CD14-positive monocyte (primary cell): ENCODE measurements at regions not wholly inside any gene's neighbourhood (a gene's known extent, or its start where the extent isn't known, plus 50 kb on each side); places are given as distances from the start of the nearest gene placed in this dataset.

ENCODE experiments used
- DNase-seq, 3 donors: peaks; one replicate each; pipeline ENCODE4 v3.0.0-alpha.2; 2011 to 2022
- H2AFZ ChIP-seq: 2 replicates; pipeline ENCODE4 v1.6.0; 2012; ENCODE audit warnings: mild to moderate bottlenecking, low read depth, low read length, inconsistent platforms; ENCODE audit not compliant: insufficient read depth, poor library complexity, severe bottlenecking
- H3K27ac ChIP-seq, 2 donors: 1 replicate in 1 of 2; 2 replicates in 1 of 2; pipeline ENCODE4 v1.5.1; 2012 to 2013; ENCODE audit warnings: low read length in 2 of 2, control low read depth in 1 of 2, inconsistent platforms in 1 of 2, low read depth in 1 of 2, mild to moderate bottlenecking in 1 of 2
- H3K27me3 ChIP-seq, 2 donors: one replicate each; pipeline versions ENCODE4 v1.6.0 to v1.6.1; 2011 to 2013; ENCODE audit warnings: low read length in 2 of 2; ENCODE audit not compliant: control insufficient read depth in 2 of 2, insufficient read depth in 2 of 2
- H3K36me3 ChIP-seq, 2 donors: replicated peaks in 1 of 2; 1 replicate in 1 of 2; 2 replicates in 1 of 2; pipeline versions ENCODE4 v1.5.1 to v1.6.1; 2012 to 2013; ENCODE audit warnings: low read length in 2 of 2, control low read depth in 1 of 2, inconsistent platforms in 1 of 2, mild to moderate bottlenecking in 1 of 2; ENCODE audit not compliant: insufficient read depth in 2 of 2, control insufficient read depth in 1 of 2
- H3K4me1 ChIP-seq, 2 donors: 1 replicate in 1 of 2; 2 replicates in 1 of 2; pipeline versions ENCODE4 v1.5.1 to v1.6.1; 2012 to 2013; ENCODE audit warnings: low read length in 2 of 2, control low read depth in 1 of 2, inconsistent platforms in 1 of 2, mild to moderate bottlenecking in 1 of 2, moderate library complexity in 1 of 2; ENCODE audit not compliant: insufficient read depth in 2 of 2, control insufficient read depth in 1 of 2
- H3K4me2 ChIP-seq: replicated peaks from 2 replicates; pipeline ENCODE3; 2012; ENCODE audit warnings: low read length, moderate library complexity, mild to moderate bottlenecking; ENCODE audit not compliant: poor library complexity, severe bottlenecking; ENCODE audit errors: extremely low read depth
- H3K4me3 ChIP-seq, 3 experiments: fragments of 200-600 bp in 1 of 3; sonication (generic) in 1 of 3; replicated peaks in 1 of 3; 1 replicate in 2 of 3; 2 replicates in 1 of 3; pipeline ENCODE4 v1.5.1; 2011 to 2013; ENCODE audit warnings: low read length in 3 of 3, mild to moderate bottlenecking in 3 of 3, control low read depth in 2 of 3, low read depth in 2 of 3, inconsistent platforms in 1 of 3, moderate library complexity in 1 of 3
- H3K79me2 ChIP-seq: 2 replicates; pipeline ENCODE4 v1.6.0; 2012; ENCODE audit warnings: mild to moderate bottlenecking, control low read depth, inconsistent platforms, low read length, moderate library complexity; ENCODE audit not compliant: insufficient read depth
- H3K9ac ChIP-seq: 2 replicates; pipeline ENCODE4 v1.6.0; 2017; ENCODE audit warnings: low read length, mild to moderate bottlenecking; ENCODE audit not compliant: insufficient read depth, poor library complexity, severe bottlenecking
- H3K9me3 ChIP-seq, 2 donors: replicated peaks in 1 of 2; 1 replicate in 1 of 2; 2 replicates in 1 of 2; pipeline versions ENCODE4 v1.5.1 to v1.6.1; 2012 to 2013; ENCODE audit warnings: low read length in 2 of 2, control low read depth in 1 of 2; ENCODE audit not compliant: control insufficient read depth in 1 of 2, insufficient read depth in 1 of 2
- H4K20me1 ChIP-seq: 2 replicates; pipeline ENCODE4 v1.6.0; 2012; ENCODE audit warnings: mild to moderate bottlenecking, low read length, control low read depth, moderate library complexity; ENCODE audit not compliant: insufficient read depth
- H3K27ac Mint-ChIP-seq, 7 donors: one replicate each; pipeline ENCODE4 v1.8.0; 2020; ENCODE audit warnings: mild to moderate bottlenecking in 7 of 7, mixed read lengths in 7 of 7, moderate library complexity in 6 of 7, inconsistent platforms in 2 of 7
- H3K27me3 Mint-ChIP-seq, 3 donors: one replicate each; pipeline ENCODE4 v1.8.0; 2021 to 2022; ENCODE audit warnings: low read depth in 3 of 3, mild to moderate bottlenecking in 3 of 3, mixed read lengths in 3 of 3, moderate library complexity in 3 of 3, inconsistent platforms in 1 of 3
- H3K36me3 Mint-ChIP-seq, 2 donors: one replicate each; pipeline ENCODE4 v1.8.0; 2020; ENCODE audit warnings: mixed read lengths in 2 of 2, inconsistent platforms in 1 of 2, mild to moderate bottlenecking in 1 of 2
- H3K4me1 Mint-ChIP-seq: one replicate; pipeline ENCODE4 v1.8.0; 2020; ENCODE audit warnings: mild to moderate bottlenecking, mixed read lengths
- H3K4me3 Mint-ChIP-seq, 2 donors: one replicate each; pipeline ENCODE4 v1.8.0; 2020; ENCODE audit warnings: mild to moderate bottlenecking in 2 of 2, mixed read lengths in 2 of 2, moderate library complexity in 1 of 2
- H3K9me3 Mint-ChIP-seq, 7 donors: one replicate each; pipeline ENCODE4 v1.8.0; 2020 to 2022; ENCODE audit warnings: mixed read lengths in 7 of 7, mild to moderate bottlenecking in 6 of 7, moderate library complexity in 6 of 7, inconsistent platforms in 2 of 7
- WGBS: methylation state at CpG from one replicate; pipeline ENCODE4 v1.1.5; 2013; ENCODE audit warnings: missing lambda C conversion rate; ENCODE audit not compliant: insufficient coverage; 5-methylcytosine and 5-hydroxymethylcytosine counted together
- intact Hi-C, 2 donors: fragments of 100-400 bp; cut with micrococcal nuclease; formaldehyde crosslinking; loops; one replicate each; pipeline versions ENCODE4 v1.15.0 to v1.15.1; 2023
- TF ChIP-seq, protein P1 (sequence below): fragments of 200-600 bp; IDR thresholded peaks from one replicate; pipeline ENCODE4 v1.8.0; 2022; ENCODE audit warnings: antibody characterized with exemption, mild to moderate bottlenecking

DNA sequence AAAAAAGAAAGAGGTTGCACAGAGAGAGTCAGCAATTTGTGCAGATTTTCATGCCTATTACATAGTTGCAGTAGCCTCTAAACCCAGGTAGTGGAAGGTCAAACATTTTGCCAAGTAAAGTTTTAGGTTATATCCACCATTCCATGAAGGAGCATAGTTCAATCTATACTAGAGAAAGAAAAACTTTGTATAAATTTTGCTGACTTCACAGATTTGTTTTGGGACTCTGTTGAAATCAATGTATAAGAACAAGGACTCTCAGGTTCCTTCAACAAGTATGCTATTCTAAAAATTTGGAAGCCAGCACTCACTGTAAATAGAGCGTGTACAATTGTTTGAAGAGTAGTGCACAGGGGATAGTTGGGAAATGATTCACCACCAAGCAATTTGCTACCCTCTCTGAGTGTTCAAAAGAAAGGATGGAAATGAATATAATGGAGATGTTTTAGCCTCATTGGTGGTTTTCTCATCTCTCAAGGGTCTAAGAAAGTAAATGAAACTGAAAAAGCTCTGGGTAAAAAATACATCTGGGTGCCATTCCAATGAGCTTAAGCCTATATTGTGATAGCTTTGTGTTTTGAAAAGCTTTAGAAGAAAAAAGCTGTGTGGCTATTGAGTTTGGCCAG, 508.4 kb upstream of the LUZP2 start:
- H3K4me2 ChIP-seq: no peak overlapping the region
- no peaks in the 10 kb centered on the region for H3K36me3 ChIP-seq
- H3K79me2 ChIP-seq: no peaks in the 10 kb centered on the region
- Mint-ChIP-seq H3K9me3 (peaks cover 0 to 4% (median 2%) of the 10 kb centered on the region in 7 donors), H3K4me3 (no peak overlapping the region), H3K4me1 (no peaks in the 10 kb centered on the region), H3K27ac (no peak overlapping the region), H3K36me3 (no peaks in the 10 kb centered on the region), H3K27me3 (no peaks in the 10 kb centered on the region)
- H4K20me1 ChIP-seq: no peaks in the 10 kb centered on the region
- intact Hi-C loops: no loop called here
- H3K27me3 ChIP-seq: no peaks in the 10 kb centered on the region
- no peak for DNase-seq
- TF ChIP-seq, protein P1, sequence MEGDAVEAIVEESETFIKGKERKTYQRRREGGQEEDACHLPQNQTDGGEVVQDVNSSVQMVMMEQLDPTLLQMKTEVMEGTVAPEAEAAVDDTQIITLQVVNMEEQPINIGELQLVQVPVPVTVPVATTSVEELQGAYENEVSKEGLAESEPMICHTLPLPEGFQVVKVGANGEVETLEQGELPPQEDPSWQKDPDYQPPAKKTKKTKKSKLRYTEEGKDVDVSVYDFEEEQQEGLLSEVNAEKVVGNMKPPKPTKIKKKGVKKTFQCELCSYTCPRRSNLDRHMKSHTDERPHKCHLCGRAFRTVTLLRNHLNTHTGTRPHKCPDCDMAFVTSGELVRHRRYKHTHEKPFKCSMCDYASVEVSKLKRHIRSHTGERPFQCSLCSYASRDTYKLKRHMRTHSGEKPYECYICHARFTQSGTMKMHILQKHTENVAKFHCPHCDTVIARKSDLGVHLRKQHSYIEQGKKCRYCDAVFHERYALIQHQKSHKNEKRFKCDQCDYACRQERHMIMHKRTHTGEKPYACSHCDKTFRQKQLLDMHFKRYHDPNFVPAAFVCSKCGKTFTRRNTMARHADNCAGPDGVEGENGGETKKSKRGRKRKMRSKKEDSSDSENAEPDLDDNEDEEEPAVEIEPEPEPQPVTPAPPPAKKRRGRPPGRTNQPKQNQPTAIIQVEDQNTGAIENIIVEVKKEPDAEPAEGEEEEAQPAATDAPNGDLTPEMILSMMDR: no peak
- no peaks in the 10 kb centered on the region for H3K4me1 ChIP-seq
- H3K9me3 ChIP-seq: peaks cover 2 to 3% of the 10 kb centered on the region in 2 donors
- H3K4me3 ChIP-seq: no peak overlapping the region
- WGBS: no CpG with 5 or more reads among the region's 1 CpG
- H3K9ac ChIP-seq: no peak overlapping the region
- no peak overlapping the region for H2AFZ ChIP-seq
- no peak overlapping the region for H3K27ac ChIP-seq

DNA sequence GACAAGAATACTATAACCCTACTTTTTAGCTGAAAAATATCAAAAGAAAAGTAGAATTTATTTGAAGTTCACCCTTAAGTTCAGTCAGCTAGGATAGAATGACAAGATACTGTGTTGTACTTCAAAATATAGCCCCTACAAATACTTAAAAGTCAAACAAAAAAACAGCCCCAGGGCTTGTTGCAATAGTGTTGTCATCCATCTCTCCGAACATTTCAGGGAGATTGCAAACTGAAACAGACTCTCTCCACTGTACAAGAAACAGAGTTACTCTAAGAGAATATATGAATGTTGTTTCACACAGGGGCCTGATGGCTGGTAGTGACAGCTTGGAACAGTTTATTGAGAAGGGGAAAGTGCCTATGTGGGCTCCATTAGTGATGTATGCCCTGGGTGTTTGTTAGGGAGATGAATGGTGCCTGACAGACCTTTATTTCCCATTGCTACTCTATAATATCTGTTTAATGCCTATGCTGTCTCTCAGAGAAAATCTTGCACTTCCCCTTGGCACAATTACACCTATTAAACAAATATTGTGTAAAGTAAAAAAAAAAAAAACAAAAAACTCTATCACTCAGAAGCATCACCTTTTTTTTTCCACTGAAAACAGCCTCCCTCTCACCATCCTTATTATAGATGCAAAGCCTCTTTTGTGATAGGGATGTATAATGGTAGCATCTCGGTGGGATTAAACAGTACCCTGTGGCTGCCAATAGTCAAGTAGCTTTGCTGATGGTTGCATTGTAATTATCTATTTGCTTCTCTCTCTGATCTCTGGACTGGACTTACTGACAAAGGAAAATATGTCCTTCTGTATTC, 506.3 kb upstream of the LUZP2 start:
- DNase-seq: no peak
- TF ChIP-seq, protein P1: no peak
- Mint-ChIP-seq H3K4me3 (no peak overlapping the region), H3K36me3 (no peaks in the 10 kb centered on the region), H3K27ac (no peak overlapping the region), H3K27me3 (no peaks in the 10 kb centered on the region), H3K9me3 (peaks cover 0 to 11% (median 2%) of the 10 kb centered on the region in 7 donors), H3K4me1 (no peaks in the 10 kb centered on the region)
- Histone ChIP-seq H3K27me3 (no peaks in the 10 kb centered on the region), H3K4me3 (no peak overlapping the region), H3K9ac (no peak overlapping the region), H3K4me1 (no peaks in the 10 kb centered on the region), H3K27ac (no peak overlapping the region), H3K36me3 (no peaks in the 10 kb centered on the region), H2AFZ (no peak overlapping the region), H4K20me1 (no peaks in the 10 kb centered on the region), H3K79me2 (no peaks in the 10 kb centered on the region), H3K9me3 (peaks cover 10 to 13% of the 10 kb centered on the region in 2 donors), H3K4me2 (no peak overlapping the region)
- WGBS: no CpG with 5 or more reads among the region's 2 CpGs
- intact Hi-C loops: no loop called here
